ENCODE measurements at regions not wholly inside any gene's neighbourhood (a gene's known extent, or its start where the extent isn't known, plus 50 kb on each side); places are given as distances from the start of the nearest gene placed in this dataset.

DNA sequence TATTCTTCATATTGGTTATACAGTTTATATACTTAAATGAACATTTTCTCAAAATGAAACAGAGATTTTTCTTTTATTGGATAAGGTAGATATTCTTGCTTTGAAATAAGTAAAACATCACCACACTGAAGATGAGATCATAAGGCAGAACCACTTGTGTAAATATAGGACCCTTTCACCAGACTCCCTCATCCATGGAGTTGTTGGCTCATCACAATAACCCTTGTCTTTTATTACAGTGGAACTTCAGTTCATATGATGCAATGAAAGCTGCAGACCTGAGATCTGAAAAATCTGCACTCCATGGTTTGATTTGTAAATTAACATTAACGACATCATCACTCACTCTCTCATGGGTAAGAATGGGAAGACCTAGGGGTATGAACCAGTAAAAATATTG lies 51.9 kb upstream of the DBX2 start:
- DNase-seq (ENCODE audit: low read depth, low spot score) = no peak

DNA sequence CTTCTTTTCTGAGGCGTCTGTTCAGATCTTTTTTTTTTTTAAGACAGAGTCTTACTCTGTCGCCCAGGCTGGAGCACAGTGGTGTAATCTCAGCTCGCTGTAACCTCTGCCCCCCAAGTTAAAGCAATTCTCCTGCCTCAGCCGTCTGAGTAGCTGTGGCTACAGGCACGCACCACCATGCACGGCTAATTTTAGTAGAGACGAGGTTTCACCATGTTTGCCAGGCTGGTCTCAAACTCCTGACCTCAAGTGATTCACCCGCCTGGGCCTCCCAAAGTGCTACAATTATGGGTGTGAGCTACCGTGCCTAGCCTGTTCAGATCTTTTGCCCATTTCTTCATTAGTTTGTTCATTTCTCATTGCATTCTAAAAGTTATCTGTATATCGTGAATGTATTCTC lies 55.1 kb upstream of the DBX2 start:
- DNase-seq (ENCODE audit: low read depth, low spot score) = no peak

DNA sequence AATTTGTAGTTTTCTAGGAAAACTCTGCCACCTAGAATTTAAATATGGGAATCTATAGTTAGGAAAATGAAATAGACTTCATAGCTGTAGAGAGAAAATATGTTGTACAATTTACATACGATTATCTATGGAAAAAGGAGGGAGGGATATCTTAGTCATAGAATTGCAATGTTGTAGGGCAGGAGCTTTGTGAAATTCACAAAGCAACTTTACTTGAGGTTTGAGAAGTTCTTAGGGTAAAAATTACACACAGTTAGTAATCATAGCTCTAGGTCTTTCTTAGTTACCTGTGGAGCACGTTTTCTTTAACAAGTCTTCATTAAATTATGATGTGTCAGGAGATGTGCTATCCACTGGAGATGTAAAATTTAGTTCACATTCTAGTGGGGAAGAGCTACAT lies 61.4 kb upstream of the DBX2 start:
- no peak for DNase-seq (ENCODE audit: low read depth, low spot score)

DNA sequence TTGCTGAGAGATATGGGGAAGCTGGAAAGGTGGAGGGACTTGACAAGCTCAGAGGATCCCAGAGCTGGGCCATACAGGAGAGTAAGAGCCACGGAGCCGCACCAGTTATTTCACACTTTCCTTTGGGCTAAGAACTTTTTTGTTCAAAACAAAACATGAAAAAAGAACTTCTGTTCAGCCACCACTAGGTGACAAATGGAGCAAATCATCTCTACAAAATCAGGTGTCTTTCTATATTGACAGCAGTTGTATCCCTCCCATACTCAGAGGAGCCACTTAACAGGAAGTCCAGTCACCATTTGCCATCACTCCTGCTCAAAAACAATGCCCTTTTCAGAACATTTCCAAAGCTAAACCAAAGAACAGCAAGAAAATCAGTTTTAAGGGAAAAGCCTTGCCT lies 70.3 kb upstream of the DBX2 start:
- no peak for DNase-seq (ENCODE audit: low read depth, low spot score)

DNA sequence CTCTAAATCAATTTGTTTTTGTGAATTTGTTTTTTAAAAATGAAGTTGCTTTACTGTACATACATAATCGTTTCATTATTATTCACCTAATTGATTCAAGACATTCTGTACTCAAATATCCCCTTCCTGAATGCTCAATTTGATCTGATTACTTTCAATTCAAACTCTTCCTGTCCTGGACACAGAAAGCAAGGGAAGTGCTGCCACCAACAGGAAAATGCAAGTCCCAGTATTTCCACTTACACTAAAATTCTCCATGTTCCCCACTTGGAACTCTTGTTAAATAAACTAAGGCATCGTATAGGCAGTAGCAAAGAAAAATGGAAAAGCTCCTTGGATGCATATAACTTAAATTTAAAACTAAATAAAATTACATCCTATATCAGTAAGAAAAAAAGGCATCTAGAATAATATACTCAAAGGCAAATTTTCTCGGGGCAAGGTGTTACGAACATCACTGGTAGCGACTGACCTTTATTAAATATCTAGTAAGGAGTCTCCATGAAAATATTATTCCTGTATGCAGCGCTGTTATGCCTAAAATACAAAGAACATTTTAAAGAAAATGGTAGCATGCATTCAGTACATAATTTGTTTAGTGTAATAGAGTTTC lies 72.0 kb upstream of the DBX2 start:
- peak; percentile 33 for DNase-seq (ENCODE audit: low read depth, low spot score)

DNA sequence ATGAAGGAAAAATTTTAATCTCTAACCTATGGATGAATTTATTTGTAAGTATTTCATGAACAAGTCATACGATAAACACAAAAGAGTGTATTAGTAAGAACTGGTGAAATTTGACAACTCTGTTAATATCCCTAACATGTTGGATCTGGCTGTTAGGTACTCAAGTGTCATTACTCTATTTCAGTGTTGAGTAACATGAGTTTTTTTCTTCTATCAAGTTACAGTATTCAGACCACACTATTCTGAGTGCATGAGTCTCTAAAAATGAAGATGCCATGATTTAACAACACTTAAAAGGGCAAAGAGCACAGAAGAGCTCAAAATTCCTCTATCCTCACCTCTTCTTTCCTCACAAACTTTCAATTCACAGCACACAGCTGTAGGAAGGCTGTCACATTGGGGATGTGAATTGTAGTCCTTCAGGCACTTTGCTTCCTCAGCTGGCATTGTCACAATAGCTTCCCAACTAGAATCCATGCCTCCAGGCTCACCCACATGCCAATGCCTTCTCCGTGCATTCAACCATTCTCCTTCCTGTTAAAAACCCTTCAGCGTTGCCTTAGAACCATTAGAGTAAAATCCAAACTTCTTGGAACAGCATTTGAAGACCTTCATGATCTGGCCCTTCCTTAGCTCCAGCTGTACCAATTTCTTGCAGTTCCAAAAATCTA lies 73.7 kb upstream of the DBX2 start:
- no peak for DNase-seq (ENCODE audit: low read depth, low spot score)

DNA sequence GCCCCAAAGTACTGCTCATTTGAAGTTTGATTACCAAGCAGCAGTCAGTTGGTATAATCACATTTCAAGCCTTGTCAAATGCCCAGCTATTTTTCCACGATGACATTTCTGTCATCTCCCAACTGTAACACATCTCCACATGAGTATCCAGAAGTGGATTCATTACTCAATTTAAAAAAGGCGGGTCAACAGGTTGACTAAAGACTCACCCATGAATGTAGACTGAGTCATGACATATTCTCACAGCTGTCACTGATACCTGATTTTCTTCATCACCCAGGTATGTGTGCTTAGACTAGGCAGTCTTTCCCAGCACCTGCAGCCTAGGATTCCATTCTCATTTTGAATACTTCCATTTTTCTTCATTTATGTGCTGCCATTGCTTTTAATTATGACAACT lies 75.1 kb upstream of the DBX2 start:
- no peak for DNase-seq (ENCODE audit: low read depth, low spot score)

DNA sequence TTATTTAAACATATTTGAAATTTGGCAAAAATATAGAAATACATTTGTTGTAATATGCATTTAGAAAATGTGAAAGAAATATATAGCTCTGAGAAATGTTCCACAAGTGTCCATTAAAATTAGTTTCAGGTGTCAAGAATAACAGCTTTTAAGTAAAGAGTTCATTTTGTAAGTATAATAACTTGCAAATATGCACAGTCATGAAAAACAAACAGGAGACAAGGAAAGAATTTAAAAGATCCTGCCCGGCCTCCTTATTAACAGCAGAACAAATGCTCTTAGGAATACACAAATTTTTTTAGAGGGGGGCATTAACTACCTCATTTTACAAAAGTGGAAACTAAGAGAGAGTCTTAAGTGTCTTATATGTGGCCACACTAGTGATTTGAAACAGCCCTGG lies 77.7 kb upstream of the DBX2 start:
- DNase-seq (ENCODE audit: low read depth, low spot score) = no peak

DNA sequence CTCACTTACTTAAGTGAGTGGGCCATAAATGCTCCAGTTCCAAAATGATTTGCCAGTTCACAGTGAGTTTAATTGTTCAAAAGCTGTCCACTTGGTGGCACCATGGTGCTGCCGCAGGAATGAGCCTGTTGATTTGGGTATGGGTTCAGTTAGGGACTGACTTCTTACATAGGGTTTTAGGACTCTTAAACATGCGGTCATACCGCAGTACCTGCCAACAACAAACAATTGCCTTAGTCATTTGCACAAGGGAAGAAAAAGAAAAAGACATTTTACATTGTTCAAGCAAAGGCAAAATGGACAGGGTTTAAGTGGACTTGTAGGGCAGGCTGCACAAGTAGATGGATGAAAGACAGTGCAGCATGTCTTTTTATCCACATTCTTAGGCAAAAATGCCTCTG lies 80.0 kb upstream of the DBX2 start:
- peak; percentile 86 for DNase-seq (ENCODE audit: low read depth, low spot score)

DNA sequence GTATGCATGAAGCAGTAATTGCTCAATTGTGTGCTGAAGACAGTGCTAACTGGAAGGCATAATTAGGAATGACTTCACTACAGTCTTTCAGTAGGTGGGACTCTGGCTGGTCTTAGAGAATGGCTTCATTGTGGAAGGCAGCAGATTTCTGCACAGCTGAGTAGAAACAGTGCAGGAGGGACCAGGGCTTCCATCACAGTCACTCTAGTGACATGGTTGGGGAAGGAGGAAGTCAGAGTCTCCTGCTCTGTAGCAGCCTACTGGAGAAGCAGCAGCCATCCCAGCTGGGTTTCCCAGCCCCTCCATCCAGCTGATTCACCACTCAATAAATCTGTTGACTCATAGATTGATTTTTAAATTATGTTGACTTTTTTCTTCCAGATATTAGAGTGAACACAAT lies 80.6 kb upstream of the DBX2 start:
- DNase-seq (ENCODE audit: low read depth, low spot score) = no peak

DNA sequence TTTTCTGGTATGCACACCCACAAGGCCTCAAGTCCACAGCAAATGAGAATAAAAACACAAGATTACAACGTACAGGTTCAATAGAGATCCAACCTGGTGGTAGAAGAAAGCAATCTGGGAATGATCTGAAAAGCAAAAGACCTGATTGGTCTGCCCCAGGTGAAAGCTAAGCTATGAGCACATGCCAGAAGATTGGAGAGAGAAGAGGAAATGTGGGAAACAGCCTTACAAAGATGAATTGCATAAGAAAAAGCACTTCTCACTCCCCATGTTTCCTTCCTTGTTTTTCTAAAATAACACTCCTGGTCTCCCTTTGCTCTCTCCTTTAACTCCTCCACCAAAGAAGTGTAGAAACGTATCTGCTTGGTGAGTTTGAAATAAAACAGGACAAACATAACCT lies 77.3 kb upstream of the ANO6 start:
- no peak for DNase-seq (ENCODE audit: low read depth, low spot score)

DNA sequence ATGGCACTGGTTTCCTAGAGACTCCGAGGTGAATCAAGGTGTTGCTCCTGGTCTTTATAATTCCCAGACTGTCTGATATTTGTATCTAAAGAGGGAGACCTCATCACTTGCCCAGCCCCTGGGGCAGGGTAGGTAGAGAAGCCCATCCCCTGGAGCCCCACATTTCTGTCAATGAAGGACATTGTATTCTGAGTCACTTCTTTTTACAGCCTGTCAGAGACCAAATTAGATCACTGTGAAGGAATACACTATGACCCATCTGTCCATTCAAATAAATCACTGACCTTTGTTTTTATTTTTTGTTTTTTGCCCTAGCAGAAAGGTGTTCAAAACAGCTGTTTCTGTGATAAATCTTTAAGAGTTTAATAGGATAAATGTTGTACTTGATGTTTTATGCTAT lies 67.9 kb upstream of the ANO6 start:
- DNase-seq (ENCODE audit: low read depth, low spot score) = no peak

DNA sequence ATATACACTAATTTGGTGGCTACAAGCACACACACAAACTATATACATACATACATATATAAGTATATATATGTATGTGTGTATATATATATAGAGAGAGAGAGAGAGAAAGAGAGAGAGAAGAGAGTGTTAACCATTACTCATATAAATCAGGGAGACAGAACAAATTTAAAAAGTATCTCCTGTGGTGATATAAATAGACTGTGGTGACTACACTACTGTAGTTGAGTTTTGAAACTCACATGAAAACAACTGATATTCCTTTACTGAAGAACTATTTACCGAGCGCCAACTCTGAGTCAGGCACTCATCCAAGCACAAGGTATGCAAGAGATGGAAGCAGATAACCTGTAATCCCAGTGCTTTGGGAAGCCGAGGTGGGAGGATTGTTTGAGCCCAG lies 67.3 kb upstream of the ANO6 start:
- DNase-seq (ENCODE audit: low read depth, low spot score) = no peak

DNA sequence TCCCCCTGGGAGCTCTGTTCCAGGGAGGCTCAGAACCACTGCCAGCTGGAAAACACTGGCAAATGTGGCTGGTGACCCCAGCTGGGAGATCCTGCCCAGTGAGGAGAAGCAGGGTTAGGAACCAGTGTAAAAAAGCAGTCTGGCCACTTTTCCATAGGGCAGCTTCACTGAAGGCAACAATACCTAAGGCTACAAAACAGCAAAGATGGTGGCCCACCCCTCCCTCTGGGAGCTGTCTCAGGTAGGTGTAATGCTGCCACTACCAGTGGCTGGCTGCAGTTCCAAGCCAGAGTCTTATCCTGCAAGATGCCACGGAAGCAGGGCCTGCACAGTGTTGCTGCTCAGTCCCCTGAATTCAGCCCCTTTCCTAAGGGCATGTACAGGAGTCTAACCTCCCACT lies 50.6 kb upstream of the ANO6 start:
- no peak for DNase-seq (ENCODE audit: low read depth, low spot score)

DNA sequence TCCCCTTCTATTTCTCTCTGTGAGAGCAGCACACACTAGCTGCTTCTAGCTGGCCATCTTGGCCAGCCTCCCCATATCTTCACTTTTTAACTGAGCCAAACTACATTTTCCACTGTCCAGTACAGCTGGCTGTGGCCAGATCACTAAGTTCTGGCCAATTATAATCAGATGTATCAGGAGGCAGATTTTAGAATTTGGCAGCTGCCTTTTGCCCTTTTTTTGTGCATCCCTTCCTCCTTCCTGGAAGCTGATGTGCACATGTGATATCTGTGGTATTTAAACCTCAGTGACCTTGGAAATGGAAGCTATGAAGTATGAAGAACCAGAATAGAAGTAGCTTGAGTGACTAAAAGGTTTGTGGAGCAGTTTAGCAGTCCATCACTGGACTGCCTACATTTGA lies 49.8 kb upstream of the ANO6 start:
- DNase-seq (ENCODE audit: low read depth, low spot score) = no peak
